OCI-LY3 (cell line): ENCODE measurements at regions not wholly inside any gene's neighbourhood (a gene's known extent, or its start where the extent isn't known, plus 50 kb on each side); places are given as distances from the start of the nearest gene placed in this dataset.

ENCODE experiments used
- H2AFZ ChIP-seq: fragments of 200-600, 300-600 bp; shearing (Covaris generic); 2 replicates; pipeline ENCODE4 v1.6.0; 2014; ENCODE audit warnings: antibody characterized with exemption, low read depth, low read length
- H3K27ac ChIP-seq: fragments of 200-600, 300-600 bp; sonication (generic); 2 replicates; pipeline ENCODE4 v1.5.1; 2014; ENCODE audit warnings: mild to moderate bottlenecking, low read length, moderate library complexity, mixed read lengths
- H3K27me3 ChIP-seq: fragments of 200-600, 300-600 bp; sonication (generic); 2 replicates; pipeline ENCODE4 v1.6.1; 2014; ENCODE audit warnings: low read depth, low read length, mixed read lengths
- H3K36me3 ChIP-seq: fragments of 200-600, 300-600 bp; sonication (generic); replicated peaks from 2 replicates; pipeline ENCODE3; 2014; ENCODE audit warnings: low read depth, low read length, mixed read lengths
- H3K4me1 ChIP-seq: fragments of 300-600, 200-600 bp; sonication (generic); 2 replicates; pipeline ENCODE4 v1.6.1; 2014; ENCODE audit warnings: low read length, mixed read lengths
- H3K4me2 ChIP-seq: fragments of 200-600, 300-600 bp; sonication (generic); 2 replicates; pipeline ENCODE4 v1.6.1; 2014; ENCODE audit warnings: low read length, mixed read lengths
- H3K4me3 ChIP-seq: fragments of 300-600, 200-600 bp; sonication (generic); 2 replicates; pipeline ENCODE4 v1.5.1; 2014; ENCODE audit warnings: antibody characterized with exemption, mild to moderate bottlenecking, low read length, moderate library complexity
- H3K79me2 ChIP-seq: fragments of 300-600, 200-600 bp; shearing (Covaris generic); 2 replicates; pipeline ENCODE4 v1.6.1; 2014; ENCODE audit warnings: mild to moderate bottlenecking, low read length, mixed read lengths
- H3K9ac ChIP-seq: fragments of 300-600, 200-600 bp; shearing (Covaris generic); 2 replicates; pipeline ENCODE4 v1.6.0; 2014; ENCODE audit warnings: mild to moderate bottlenecking, low read length, moderate library complexity
- H3K9me3 ChIP-seq: fragments of 200-600, 300-600 bp; shearing (Covaris generic); 2 replicates; pipeline ENCODE4 v1.6.1; 2014; ENCODE audit warnings: low read length, mixed read lengths; ENCODE audit not compliant: insufficient read depth
- H4K20me1 ChIP-seq: fragments of 200-600, 300-600 bp; sonication (generic); 2 replicates; pipeline ENCODE4 v1.6.1; 2016; ENCODE audit warnings: low read length, mixed read lengths; ENCODE audit not compliant: insufficient read depth
- CTCF ChIP-seq: fragments of 200-600, 300-600 bp; sonication (generic); IDR thresholded peaks from 2 replicates; pipeline ENCODE4 v1.5.1; 2014; ENCODE audit warnings: antibody characterized with exemption, low read length, low read depth
- EZH2phosphoT487 ChIP-seq: fragments of 200-600 bp; shearing (Covaris generic); IDR thresholded peaks from 2 replicates; pipeline ENCODE4 v1.6.1; 2018; ENCODE audit warnings: antibody characterized with exemption, mixed run types, low read depth

- no peaks in the 10 kb centered on the region for H3K36me3 ChIP-seq
- no peak overlapping the region for H2AFZ ChIP-seq
- H3K9ac ChIP-seq: no peak overlapping the region
- no peak overlapping the region for H3K4me3 ChIP-seq
- H3K27me3 ChIP-seq: no peaks in the 10 kb centered on the region
- no peaks in the 10 kb centered on the region for H3K4me1 ChIP-seq
- H4K20me1 ChIP-seq: no peaks in the 10 kb centered on the region
- no peak overlapping the region for H3K4me2 ChIP-seq
- no peaks in the 10 kb centered on the region for H3K79me2 ChIP-seq
- H3K27ac ChIP-seq: no peak overlapping the region
- TF ChIP-seq CTCF: no peak
- no peak for TF ChIP-seq EZH2phosphoT487
- H3K9me3 ChIP-seq: peaks cover 6% of the 10 kb centered on the region; the same call in 1 of the 2 replicates
Measured at GRCh38 chr1:42055061-42055460, 98.1 kb upstream of the GUCA2B start.

- Histone ChIP-seq H3K4me1 (no peaks in the 10 kb centered on the region), H4K20me1 (no peaks in the 10 kb centered on the region), H3K9ac (no peak overlapping the region), H3K27me3 (no peaks in the 10 kb centered on the region), H3K36me3 (no peaks in the 10 kb centered on the region), H3K4me2 (no peak overlapping the region), H2AFZ (no peak overlapping the region), H3K4me3 (no peak overlapping the region), H3K9me3 (no peaks in the 10 kb centered on the region), H3K79me2 (no peaks in the 10 kb centered on the region), H3K27ac (no peak overlapping the region)
- TF ChIP-seq CTCF (no peak; the same call in 1 of the 2 replicates), EZH2phosphoT487 (no peak)
Measured at GRCh38 chr1:42052072-42052699, 101.0 kb upstream of the GUCA2B start.

- H3K79me2 ChIP-seq: no peaks in the 10 kb centered on the region
- no peaks in the 10 kb centered on the region for H3K36me3 ChIP-seq
- H3K9ac ChIP-seq: no peak overlapping the region
- H3K9me3 ChIP-seq: no peaks in the 10 kb centered on the region
- H3K27me3 ChIP-seq: no peaks in the 10 kb centered on the region
- H3K4me3 ChIP-seq: no peak overlapping the region
- H3K4me2 ChIP-seq: no peak overlapping the region
- TF ChIP-seq CTCF: no peak
- TF ChIP-seq EZH2phosphoT487: no peak
- no peak overlapping the region for H3K27ac ChIP-seq
- H2AFZ ChIP-seq: no peak overlapping the region
- H4K20me1 ChIP-seq: no peaks in the 10 kb centered on the region
- H3K4me1 ChIP-seq: peaks cover 9% of the 10 kb centered on the region
Measured at GRCh38 chr1:42047508-42047880, 105.7 kb upstream of the GUCA2B start.

DNA sequence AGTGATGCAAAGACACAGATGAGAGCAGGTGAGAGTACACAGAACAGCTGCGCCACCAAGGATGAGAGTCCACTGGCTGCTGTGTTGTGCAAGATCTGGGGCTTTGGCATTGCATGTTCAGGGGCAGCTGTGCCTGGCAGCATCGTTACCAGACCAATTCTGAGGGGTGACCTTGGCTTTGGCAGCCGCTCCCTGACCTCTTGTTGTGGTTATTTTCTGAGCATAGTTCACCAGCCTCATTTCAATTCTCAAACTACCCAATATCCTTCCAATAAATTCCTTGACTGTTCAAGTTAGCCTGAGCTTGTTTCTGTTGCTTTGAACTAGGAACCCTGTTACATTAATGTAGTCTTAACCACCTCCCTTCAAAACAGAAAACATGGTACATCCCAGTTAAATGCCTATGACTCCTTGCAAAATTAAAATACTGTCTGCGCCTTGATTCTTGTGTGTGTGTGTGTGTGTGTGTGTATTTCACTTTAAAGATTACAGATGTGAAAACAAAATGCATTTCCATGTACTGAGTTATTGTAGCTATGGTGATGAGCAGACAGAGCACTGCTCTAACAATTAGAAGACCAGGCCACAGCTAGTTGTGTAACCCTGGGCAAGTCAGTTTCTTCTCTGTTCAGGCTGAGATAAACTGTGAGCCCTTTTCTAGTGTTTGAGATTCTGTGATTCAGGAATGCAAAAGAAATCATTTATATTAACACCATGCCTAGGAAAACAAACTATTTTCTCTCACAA is 106.3 kb upstream of the GUCA2B start:
- Histone ChIP-seq H3K79me2 (no peaks in the 10 kb centered on the region), H3K36me3 (no peaks in the 10 kb centered on the region), H3K9me3 (no peaks in the 10 kb centered on the region), H4K20me1 (no peaks in the 10 kb centered on the region), H3K27me3 (no peaks in the 10 kb centered on the region), H2AFZ (no peak overlapping the region), H3K4me2 (no peak overlapping the region), H3K27ac (no peak overlapping the region), H3K9ac (no peak overlapping the region), H3K4me3 (no peak overlapping the region), H3K4me1 (peaks cover 13% of the 10 kb centered on the region)
- no peak for TF ChIP-seq EZH2phosphoT487
- no peak for TF ChIP-seq CTCF
